ENCODE measurements at regions not wholly inside any gene's neighbourhood (a gene's known extent, or its start where the extent isn't known, plus 50 kb on each side); places are given as distances from the start of the nearest gene placed in this dataset.

DNA sequence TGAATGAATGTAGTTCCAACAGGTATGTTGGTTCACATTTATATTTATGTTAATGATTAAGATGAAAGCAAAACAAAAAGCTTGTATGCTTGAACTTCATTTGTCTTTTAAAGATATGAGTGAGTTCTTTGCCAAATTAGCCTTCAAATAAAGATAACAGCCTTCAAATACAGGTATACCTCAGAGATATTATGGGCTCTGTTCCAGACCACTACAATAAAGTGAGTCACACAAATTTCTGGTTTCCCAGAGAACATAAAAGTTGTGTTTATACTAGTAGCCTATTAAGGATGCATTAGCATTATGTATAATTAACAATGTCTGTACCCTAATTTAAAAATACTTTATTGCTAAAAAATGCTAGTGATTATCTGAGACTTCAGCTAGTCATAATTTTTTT lies 245.3 kb upstream of the MAN1A1 start:
- no peak for DNase-seq (ENCODE audit: low spot score)

DNA sequence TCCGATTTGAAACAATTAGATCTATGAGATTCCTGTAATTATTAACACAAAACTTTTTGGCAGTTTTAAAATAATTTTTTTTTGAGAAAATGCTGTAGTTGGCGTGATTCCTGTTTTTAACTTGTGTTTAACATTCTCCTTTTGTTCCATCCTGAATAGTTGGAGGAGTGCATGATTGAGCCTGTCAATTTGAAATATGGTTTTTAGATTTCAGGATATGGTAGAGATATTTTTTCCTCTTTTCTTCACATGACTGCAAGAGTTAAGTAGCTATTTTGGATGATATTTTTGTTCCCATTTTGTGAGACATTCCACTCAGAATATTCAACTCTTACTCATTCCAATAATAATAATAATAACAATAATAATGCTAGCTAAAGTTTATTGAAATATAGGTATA lies 241.7 kb upstream of the MAN1A1 start:
- no peak for DNase-seq (ENCODE audit: low spot score)

- no peak for DNase-seq (ENCODE audit: low spot score)
These were observed 240.5 kb upstream of the MAN1A1 start for GRCh38 chr6:119590066-119590465.

- DNase-seq (ENCODE audit: low spot score): no peak
These were observed 238.0 kb upstream of the MAN1A1 start for GRCh38 chr6:119587537-119587936.

DNA sequence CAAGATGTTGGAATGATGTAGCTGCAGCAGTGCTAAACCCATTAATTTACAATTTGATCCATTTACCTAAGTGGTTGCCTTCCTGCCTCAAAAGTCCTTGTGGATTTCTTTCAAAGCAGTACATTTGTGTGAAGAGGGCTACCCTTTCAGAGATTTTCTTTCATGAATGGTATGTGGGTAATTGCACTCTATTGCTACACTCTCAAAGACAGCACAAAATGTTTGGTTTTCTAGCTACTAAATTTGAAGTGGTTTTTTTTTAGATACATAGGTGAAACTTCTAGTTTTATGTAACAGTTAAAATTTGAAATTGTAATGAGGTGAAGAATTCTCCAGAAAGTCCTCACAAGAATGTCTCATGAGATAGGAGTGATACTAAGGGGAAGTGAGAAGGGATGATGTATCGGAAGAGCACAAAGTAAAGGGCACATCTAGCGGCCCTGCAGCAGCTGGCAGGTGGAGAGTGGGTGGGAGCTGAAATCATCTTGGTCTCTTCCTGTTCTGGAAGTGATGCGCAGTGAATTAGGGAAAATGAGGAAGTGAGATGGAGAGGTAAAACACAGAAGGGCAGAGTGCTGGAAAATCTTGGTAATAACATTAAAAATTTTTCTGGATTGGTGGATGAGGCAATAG lies 236.8 kb upstream of the MAN1A1 start:
- DNase-seq (ENCODE audit: low spot score): no peak

DNA sequence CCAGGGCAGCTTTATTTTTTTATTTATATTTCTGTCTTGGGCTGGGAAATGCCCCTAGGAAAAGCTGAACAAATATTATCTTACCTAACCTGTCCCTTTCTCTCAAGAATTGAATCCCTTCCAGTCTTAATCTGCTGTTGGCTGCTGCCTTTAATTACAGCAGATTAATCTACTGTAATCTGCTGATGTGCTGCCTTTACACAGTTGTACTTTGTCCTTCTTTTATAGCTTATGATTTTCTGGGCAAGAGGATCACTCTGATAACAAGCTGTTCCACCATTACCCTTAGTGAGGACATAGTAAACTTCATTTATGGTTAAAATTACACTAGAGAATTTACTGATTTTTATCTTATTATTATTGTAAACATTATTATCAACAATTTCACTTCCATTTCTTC lies 234.5 kb upstream of the MAN1A1 start:
- DNase-seq (ENCODE audit: low spot score): no peak

DNA sequence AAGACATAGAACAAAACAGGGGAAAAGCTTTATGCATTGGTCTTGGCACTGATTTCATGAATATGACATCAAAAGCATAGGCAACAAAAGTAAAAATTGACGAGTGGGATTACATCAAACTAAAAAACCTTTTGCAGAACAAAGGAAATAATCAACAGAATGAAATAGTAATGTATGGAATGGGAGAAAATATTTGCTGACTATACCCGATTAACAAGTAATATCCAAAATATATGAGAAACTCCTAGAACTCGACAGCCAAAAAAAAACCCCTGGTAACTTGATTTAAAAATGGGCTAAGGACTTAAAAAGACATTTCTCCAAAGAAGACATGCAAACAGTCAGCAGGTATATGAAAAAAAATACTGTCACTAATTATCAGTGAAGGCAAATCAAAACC lies 231.7 kb upstream of the MAN1A1 start:
- no peak for DNase-seq (ENCODE audit: low spot score)

DNA sequence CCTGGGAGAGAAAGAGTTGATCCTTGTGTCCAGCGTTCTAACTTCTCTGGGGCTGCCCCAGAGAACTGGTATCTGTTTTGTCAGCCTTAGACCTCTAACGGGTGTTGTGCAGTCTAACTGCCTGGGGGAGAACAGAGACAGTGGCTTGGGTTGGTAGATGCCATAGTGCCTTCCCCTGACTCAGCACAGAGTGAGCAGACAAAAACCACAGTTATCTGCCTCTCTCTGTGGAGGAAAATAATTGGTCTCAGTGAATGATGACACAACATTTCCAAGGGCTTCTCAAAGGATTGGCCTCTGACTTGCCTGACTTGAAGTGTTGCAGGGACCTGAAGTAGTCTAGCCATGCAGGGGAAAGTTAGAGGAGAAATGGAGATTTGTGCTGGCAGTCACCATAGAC lies 226.2 kb upstream of the MAN1A1 start:
- no peak for DNase-seq (ENCODE audit: low spot score)

DNA sequence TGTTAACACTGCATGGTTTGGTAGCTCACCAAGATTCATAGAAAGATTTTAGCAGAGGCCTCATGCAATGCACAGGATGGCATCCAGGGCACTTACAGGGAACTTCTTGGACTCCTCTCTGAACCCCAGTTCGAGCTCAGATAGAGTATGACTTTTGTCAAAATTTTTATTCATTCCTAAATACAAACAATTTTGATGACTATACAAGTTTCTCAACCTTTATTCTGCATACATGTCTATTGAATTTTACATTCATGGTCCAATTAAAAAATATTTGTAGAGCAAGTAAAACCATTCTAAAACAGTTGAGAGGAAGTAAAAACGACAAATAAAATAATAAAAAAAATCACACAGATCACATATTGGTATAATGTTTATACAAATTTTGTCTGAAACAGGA lies 219.0 kb upstream of the MAN1A1 start:
- DNase-seq (ENCODE audit: low spot score): no peak

DNA sequence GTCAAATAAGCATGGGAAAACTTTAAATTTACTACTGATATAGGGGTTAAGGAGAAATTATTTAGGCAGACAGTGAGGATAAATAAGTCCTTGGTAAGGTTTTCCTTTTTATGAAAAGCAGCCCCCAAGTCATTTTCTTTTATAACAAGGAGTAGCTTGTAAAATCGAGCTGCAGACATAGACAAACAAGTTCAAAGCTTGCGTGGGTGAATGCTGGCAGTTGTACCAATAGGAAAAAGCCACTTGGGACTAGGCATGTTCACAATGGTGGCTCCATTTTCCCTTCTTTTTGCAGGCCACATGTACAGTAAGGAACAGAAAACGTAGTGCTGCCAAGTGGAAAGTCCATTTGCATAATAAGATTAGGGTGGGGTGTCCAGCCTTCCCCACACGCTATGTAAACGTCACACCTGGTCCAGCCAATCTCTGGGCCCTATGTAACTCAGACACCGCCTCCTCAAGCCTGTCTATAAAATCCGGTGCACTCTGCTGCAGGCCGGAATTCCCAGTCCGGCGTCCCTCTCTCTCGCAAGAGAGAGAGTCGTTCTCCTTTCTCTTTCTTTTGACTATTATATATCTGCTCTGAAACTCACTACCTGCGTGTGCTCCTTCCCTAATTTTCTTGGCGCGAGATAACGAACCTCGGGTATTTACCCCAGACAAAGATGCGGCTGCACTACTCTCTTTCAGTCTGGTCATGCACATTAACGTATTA lies 217.1 kb upstream of the MAN1A1 start:
- DNase-seq (ENCODE audit: low spot score): no peak

DNA sequence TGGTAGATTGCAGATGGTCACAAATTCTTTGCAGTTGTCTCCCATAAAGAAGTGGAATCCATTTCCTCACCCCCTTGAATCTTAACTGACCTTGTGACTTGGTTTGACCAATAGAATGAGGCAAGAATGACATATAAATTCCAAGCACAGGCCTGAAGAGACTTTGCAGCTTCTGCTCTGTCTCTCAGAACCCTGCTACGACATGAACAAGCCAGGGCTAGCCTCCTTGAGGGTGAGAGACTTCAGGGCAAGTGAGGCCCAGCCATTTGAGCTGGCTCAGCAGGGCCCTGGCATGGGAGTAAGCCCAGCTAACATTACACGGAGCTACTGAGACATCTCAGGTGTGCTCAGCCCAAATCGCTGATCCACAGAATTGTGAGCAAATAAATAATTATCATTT lies 216.3 kb upstream of the MAN1A1 start:
- DNase-seq (ENCODE audit: low spot score): no peak

- DNase-seq (ENCODE audit: low spot score): no peak
These were observed 212.6 kb upstream of the MAN1A1 start for GRCh38 chr6:119562168-119562567.

DNA sequence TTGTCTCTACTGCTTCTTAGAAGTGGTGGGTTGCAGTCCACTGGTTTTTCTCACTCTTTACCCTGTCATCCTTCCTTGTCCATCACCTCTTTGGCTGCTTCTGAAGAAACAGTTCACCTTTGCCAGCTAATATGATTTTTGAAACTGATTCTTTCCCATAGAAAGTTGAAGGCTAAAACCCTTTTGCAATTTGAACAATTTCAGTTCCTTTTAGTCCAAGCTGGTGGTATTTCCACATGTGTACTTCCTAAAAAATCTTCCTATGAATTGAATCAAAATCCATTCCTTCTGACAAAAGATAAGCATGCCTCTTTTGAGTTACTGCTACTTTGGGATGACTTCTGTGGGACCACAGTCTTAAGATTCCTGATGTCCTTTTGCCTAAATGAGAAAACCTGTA lies 210.0 kb upstream of the MAN1A1 start:
- no peak for DNase-seq (ENCODE audit: low spot score)

GRCh38 chr6:119557239-119557638 lies 207.7 kb upstream of the MAN1A1 start:
- no peak for DNase-seq (ENCODE audit: low spot score)

DNA sequence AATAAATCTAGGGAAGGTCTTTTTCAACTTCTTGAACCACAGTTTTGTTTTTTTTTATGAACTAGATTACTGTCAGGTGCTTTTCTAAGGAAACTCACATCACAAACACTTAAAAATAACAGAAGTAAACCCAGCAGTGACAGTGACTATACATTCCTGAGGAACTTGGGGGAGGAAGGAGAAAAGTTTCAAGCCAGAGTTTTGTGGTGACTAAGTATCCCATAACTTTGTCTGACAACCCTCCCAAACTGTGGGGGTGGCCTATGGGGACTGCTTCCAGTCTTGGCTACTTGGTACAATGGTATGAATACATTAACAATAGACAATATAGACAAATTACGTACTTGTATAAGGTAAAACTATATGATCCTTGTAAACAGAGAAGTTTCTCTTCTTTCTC lies 202.5 kb upstream of the MAN1A1 start:
- DNase-seq (ENCODE audit: low spot score): no peak

DNA sequence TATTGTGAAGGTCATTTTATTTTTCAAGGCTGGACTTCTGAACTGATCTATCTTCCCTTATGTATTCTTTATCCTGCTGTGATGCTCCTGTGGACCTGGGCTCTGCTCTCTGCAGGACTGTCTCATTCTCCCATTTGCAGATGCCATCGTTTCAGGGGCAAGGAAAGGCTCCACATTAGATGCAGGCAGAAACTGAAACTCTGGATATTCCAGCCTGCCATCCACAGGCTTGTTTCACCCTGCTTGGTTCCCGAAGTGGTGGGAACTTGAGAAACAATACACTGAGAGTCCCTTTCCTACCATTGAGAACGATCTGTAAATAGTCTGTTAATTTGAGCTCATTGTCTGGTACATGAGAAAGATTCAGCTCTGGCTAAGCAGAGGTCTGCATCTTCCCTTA lies 197.5 kb upstream of the MAN1A1 start:
- DNase-seq (ENCODE audit: low spot score): no peak

DNA sequence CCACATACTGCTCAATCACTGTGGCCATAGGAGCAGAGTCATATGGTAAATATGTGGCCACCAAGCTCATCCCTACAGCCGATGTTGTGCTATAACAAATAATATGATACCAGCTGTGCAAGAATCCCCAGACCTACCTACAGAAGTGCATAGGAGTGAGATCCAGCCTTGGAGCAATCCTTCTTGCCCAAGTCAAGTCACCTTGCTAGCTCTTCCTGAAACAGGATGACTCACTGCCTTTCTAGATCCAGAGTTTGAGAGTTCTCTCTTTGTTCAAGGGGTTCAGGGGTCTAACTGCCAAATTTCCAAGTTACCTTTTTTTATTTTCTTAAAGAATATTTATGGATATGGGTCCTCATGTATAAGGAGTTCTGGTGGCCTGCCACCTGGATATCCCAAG lies 195.7 kb upstream of the MAN1A1 start:
- DNase-seq (ENCODE audit: low spot score): no peak

GRCh38 chr6:119544325-119545175 lies 195.0 kb upstream of the MAN1A1 start:
- DNase-seq (ENCODE audit: low spot score): no peak

GRCh38 chr6:119543332-119543731 lies 193.8 kb upstream of the MAN1A1 start:
- DNase-seq (ENCODE audit: low spot score): no peak

- no peak for DNase-seq (ENCODE audit: low spot score)
These were observed 192.5 kb upstream of the MAN1A1 start for GRCh38 chr6:119542037-119542436.

GRCh38 chr6:119541132-119541905 lies 191.8 kb upstream of the MAN1A1 start:
- no peak for DNase-seq (ENCODE audit: low spot score)

DNA sequence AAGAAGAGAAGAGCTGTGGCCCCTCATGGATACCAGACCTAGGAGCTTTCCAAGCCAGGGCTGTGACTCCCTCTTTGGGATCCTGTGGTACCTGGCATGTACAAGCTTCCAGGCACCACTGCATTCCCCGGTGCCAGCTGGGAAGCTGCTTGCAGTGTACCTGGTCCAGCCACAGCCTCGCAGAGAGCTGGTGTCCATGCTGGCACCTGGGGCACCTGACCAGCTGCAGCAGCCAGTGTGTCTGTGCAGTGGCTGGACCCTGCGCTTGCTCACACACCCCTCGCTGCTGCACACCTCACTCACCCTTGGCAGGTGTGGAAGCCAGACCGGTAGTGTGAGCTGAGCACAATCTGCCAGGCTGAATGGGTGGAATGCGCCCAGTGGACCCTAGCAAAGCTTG lies 190.9 kb upstream of the MAN1A1 start:
- no peak for DNase-seq (ENCODE audit: low spot score)
